ENCODE measurements at regions not wholly inside any gene's neighbourhood (a gene's known extent, or its start where the extent isn't known, plus 50 kb on each side); places are given as distances from the start of the nearest gene placed in this dataset.

DNA sequence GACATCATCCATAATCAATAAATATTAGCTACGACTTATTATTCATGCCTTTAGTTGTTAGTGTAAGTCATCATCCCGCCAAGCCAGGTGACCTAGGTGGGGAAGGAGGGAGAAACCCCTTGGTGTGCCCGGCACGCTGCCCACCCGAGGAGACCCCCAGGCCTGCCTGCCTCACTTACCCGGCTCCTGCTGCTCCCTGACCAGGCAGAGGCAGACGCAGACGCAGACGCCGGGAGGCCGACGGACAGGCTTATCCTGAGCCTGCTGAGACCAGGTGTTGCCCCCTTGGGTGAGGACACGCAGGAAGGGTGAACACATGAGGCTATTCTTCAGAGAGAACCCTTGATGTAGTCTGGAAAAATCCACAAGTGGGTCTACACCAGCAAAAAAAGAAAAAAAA is 401.8 kb downstream of the GALR1 start:
- no peak for DNase-seq
- intact Hi-C loops (cut with DNase I): no loop called here
- Histone ChIP-seq H3K27me3 (peaks cover 3 to 17% of the 10 kb centered on the region in 2 donors), H3K9me3 (no peaks in the 10 kb centered on the region), H3K36me3 (no peaks in the 10 kb centered on the region), H3K4me3 (no peak overlapping the region), H3K27ac (no peak overlapping the region), H3K4me1 (peaks cover 0 to 5% of the 10 kb centered on the region in 2 donors)
- no peak for TF ChIP-seq CTCF (IDR thresholded peaks at IDR 0.05)
- no peak for ATAC-seq

GRCh38 chr18:77653792-77654191 is 404.1 kb downstream of the GALR1 start:
- no peak for TF ChIP-seq CTCF (IDR thresholded peaks at IDR 0.05)
- H3K4me3 ChIP-seq: no peak overlapping the region
- no peak overlapping the region for H3K27ac ChIP-seq
- DNase-seq (no peak), ATAC-seq (no peak)
- peaks cover 0 to 5% of the 10 kb centered on the region in 2 donors for H3K4me1 ChIP-seq
- H3K27me3 ChIP-seq: peaks cover 3 to 17% of the 10 kb centered on the region in 2 donors
- intact Hi-C loops (cut with DNase I): no loop called here
- H3K9me3 ChIP-seq: no peaks in the 10 kb centered on the region
- no peaks in the 10 kb centered on the region for H3K36me3 ChIP-seq

- ATAC-seq (no peak), DNase-seq (no peak)
- no peak for TF ChIP-seq CTCF (IDR thresholded peaks at IDR 0.05)
- Histone ChIP-seq H3K27ac (no peak overlapping the region), H3K9me3 (no peaks in the 10 kb centered on the region), H3K4me3 (no peak overlapping the region), H3K36me3 (no peaks in the 10 kb centered on the region), H3K27me3 (peaks cover 3 to 17% of the 10 kb centered on the region in 2 donors), H3K4me1 (peaks cover 0 to 5% of the 10 kb centered on the region in 2 donors)
- intact Hi-C loops (cut with DNase I): no loop called here
These were observed 404.7 kb downstream of the GALR1 start for GRCh38 chr18:77654302-77654701.

GRCh38 chr18:77657651-77658298 is 408.1 kb downstream of the GALR1 start:
- Histone ChIP-seq H3K27ac (no peak overlapping the region), H3K4me1 (no peaks in the 10 kb centered on the region), H3K36me3 (no peaks in the 10 kb centered on the region), H3K9me3 (no peaks in the 10 kb centered on the region), H3K27me3 (no peaks in the 10 kb centered on the region), H3K4me3 (no peak overlapping the region)
- ATAC-seq (no peak), DNase-seq (no peak)
- no peak for TF ChIP-seq CTCF (IDR thresholded peaks at IDR 0.05)
- intact Hi-C loops (cut with DNase I): no loop called here

- Histone ChIP-seq H3K4me3 (no peak overlapping the region), H3K27me3 (no peaks in the 10 kb centered on the region), H3K4me1 (no peaks in the 10 kb centered on the region), H3K9me3 (no peaks in the 10 kb centered on the region), H3K27ac (no peak overlapping the region), H3K36me3 (no peaks in the 10 kb centered on the region)
- DNase-seq (no peak), ATAC-seq (no peak)
- no peak for TF ChIP-seq CTCF (IDR thresholded peaks at IDR 0.05)
- intact Hi-C loops (cut with DNase I): no loop called here
These were observed 408.6 kb downstream of the GALR1 start for GRCh38 chr18:77658299-77658662.

All from left lung (tissue), 4 donors.